Adipocyte (in vitro differentiated cells): ENCODE measurements at regions not wholly inside any gene's neighbourhood (a gene's known extent, or its start where the extent isn't known, plus 50 kb on each side); places are given as distances from the start of the nearest gene placed in this dataset.

Experiments used
- DNase-seq: peaks from one replicate; pipeline ENCODE4 v3.0.0-alpha.2; 2015; ENCODE audit warnings: low read depth
- H3K27me3 ChIP-seq: replicated peaks from 2 replicates; pipeline ENCODE4 v1.7.0; 2013; ENCODE audit warnings: mild to moderate bottlenecking, low read length, moderate library complexity; ENCODE audit not compliant: control insufficient read depth, insufficient read depth
- H3K36me3 ChIP-seq: 2 replicates; pipeline ENCODE4 v1.7.0; 2013; ENCODE audit warnings: low read length, mild to moderate bottlenecking, moderate library complexity; ENCODE audit not compliant: control insufficient read depth, insufficient read depth, severe bottlenecking
- H3K4me1 ChIP-seq: 2 replicates; pipeline ENCODE4 v1.7.0; 2013; ENCODE audit warnings: mild to moderate bottlenecking, low read length, moderate library complexity; ENCODE audit not compliant: control insufficient read depth, insufficient read depth
- H3K4me3 ChIP-seq: 2 replicates; pipeline ENCODE4 v1.7.0; 2013; ENCODE audit warnings: mild to moderate bottlenecking, low read length, moderate library complexity
- H3K9ac ChIP-seq: 2 replicates; pipeline ENCODE4 v1.7.0; 2013; ENCODE audit warnings: mild to moderate bottlenecking, low read length, moderate library complexity
- H3K9me3 ChIP-seq: 2 replicates; pipeline ENCODE4 v1.7.0; 2013; ENCODE audit warnings: mild to moderate bottlenecking, low read length, moderate library complexity; ENCODE audit not compliant: control insufficient read depth

DNA sequence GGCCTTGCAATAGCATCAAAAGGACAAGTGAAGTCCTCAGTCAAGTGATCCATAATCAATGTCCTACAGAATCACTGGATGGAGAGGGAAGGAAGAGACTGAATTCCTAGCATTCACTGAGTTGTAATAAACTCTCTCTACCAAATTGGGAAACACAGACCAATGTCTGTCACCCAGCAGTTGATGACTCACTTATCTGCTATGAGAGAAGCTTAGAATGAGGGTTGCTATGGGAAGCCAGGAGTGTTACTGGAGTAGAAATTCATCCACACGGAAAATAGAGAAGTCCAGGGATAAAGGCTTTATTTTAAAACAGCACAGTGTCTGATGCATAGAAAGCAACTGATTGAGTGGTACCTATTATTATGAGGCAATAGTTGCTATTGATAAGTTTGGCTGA lies 407.4 kb downstream of the BRINP1 start:
- Histone ChIP-seq H3K4me3 (no peak overlapping the region), H3K36me3 (no peaks in the 10 kb centered on the region), H3K27me3 (no peaks in the 10 kb centered on the region), H3K9ac (no peak overlapping the region), H3K9me3 (no peaks in the 10 kb centered on the region), H3K4me1 (peaks cover 10% of the 10 kb centered on the region)
- peak; percentile 82 for DNase-seq

DNA sequence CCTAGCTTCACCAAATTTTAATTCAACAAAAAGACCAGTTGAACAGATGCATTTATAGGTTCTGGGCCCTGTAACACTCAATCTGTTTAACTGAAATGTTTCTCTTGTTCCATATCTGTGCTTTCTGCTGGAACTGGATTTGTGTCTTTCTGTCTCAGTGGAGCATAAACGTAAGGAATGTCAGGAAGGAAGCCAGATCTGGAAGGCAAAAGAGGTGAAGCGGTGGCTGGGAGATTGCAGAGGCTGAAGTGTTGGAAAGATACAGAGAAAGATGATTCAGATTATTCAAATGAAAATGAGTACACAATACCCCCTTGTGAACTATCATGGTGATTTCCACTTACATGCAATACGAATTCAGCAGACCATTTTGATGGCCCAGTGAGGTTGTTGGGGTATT lies 406.8 kb downstream of the BRINP1 start:
- no peak for DNase-seq
- Histone ChIP-seq H3K9ac (no peak overlapping the region), H3K27me3 (no peaks in the 10 kb centered on the region), H3K4me3 (no peak overlapping the region), H3K36me3 (no peaks in the 10 kb centered on the region), H3K9me3 (no peaks in the 10 kb centered on the region), H3K4me1 (peaks cover 10% of the 10 kb centered on the region)

DNA sequence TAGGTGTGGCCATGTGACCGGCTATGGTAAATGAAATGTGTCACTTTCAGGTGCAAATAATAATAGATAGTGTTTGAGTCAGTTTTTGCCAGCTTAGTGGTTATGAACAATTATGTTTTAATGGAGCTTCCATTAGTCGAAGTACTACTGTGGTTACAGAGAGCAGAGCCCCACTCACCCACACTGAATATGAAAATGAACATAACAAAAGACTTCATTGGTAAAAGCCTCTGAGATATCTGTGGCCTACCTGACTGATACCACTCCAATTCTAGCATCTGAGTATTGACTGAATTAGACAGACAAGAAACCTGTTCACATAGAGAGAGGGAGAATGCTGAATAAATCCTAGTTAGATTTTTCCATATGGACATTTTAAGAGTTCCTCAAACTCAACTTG lies 405.6 kb downstream of the BRINP1 start:
- Histone ChIP-seq H3K4me1 (peaks cover 10% of the 10 kb centered on the region), H3K4me3 (no peak overlapping the region), H3K9me3 (no peaks in the 10 kb centered on the region), H3K27me3 (no peaks in the 10 kb centered on the region), H3K36me3 (no peaks in the 10 kb centered on the region), H3K9ac (no peak overlapping the region)
- no peak for DNase-seq

GRCh38 chr9:118967901-118968300 lies 401.3 kb downstream of the BRINP1 start:
- no peak overlapping the region for H3K4me3 ChIP-seq
- H3K9me3 ChIP-seq, result no peaks in the 10 kb centered on the region
- H3K4me1 ChIP-seq, result no peaks in the 10 kb centered on the region
- no peak for DNase-seq
- no peaks in the 10 kb centered on the region for H3K36me3 ChIP-seq
- no peaks in the 10 kb centered on the region for H3K27me3 ChIP-seq
- no peak overlapping the region for H3K9ac ChIP-seq

GRCh38 chr9:118975736-118976135 lies 393.5 kb downstream of the BRINP1 start:
- no peak overlapping the region for H3K9ac ChIP-seq
- H3K36me3 ChIP-seq, result no peaks in the 10 kb centered on the region
- no peak for DNase-seq
- no peaks in the 10 kb centered on the region for H3K4me1 ChIP-seq
- no peaks in the 10 kb centered on the region for H3K27me3 ChIP-seq
- H3K9me3 ChIP-seq, result peaks cover 4% of the 10 kb centered on the region
- no peak overlapping the region for H3K4me3 ChIP-seq

DNA sequence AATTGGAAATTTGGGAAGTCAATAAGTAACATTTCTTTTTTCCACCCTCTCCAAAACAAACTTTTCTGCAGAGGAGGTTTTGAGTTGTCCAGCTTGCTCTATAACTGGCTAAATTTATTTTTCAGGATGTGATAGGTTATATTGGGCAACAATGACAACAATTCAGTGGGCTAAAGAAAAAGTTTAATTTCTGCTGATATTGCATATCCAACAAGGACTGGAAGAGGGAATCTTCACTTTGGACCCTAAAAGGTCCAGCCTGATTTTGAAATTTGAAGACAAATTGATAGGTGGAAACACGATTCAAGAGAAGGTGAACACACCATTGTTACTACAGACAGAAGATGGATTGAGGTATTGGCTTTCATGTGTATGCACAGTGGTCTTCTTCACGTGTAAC lies 393.1 kb downstream of the BRINP1 start:
- H3K27me3 ChIP-seq, result no peaks in the 10 kb centered on the region
- no peak overlapping the region for H3K9ac ChIP-seq
- H3K9me3 ChIP-seq, result peaks cover 4% of the 10 kb centered on the region
- DNase-seq, result no peak
- H3K4me3 ChIP-seq, result no peak overlapping the region
- no peaks in the 10 kb centered on the region for H3K36me3 ChIP-seq
- no peaks in the 10 kb centered on the region for H3K4me1 ChIP-seq

- DNase-seq, result no peak
- no peaks in the 10 kb centered on the region for H3K36me3 ChIP-seq
- H3K9ac ChIP-seq, result no peak overlapping the region
- no peaks in the 10 kb centered on the region for H3K4me1 ChIP-seq
- no peaks in the 10 kb centered on the region for H3K27me3 ChIP-seq
- H3K4me3 ChIP-seq, result no peak overlapping the region
- no peaks in the 10 kb centered on the region for H3K9me3 ChIP-seq
Measured at GRCh38 chr9:118984607-118985006, 384.6 kb downstream of the BRINP1 start.

GRCh38 chr9:118985851-118986250 lies 383.4 kb downstream of the BRINP1 start:
- no peak overlapping the region for H3K9ac ChIP-seq
- H3K4me3 ChIP-seq, result no peak overlapping the region
- peak; percentile 34 for DNase-seq
- H3K36me3 ChIP-seq, result no peaks in the 10 kb centered on the region
- H3K9me3 ChIP-seq, result no peaks in the 10 kb centered on the region
- H3K4me1 ChIP-seq, result peaks cover 8% of the 10 kb centered on the region
- H3K27me3 ChIP-seq, result no peaks in the 10 kb centered on the region

- no peak overlapping the region for H3K4me3 ChIP-seq
Measured at GRCh38 chr9:118987167-118987566, 382.1 kb downstream of the BRINP1 start.

GRCh38 chr9:118990949-118991348 lies 378.3 kb downstream of the BRINP1 start:
- H3K9ac ChIP-seq, result no peak overlapping the region
- H3K9me3 ChIP-seq, result no peaks in the 10 kb centered on the region
- peak; percentile 15 for DNase-seq
- no peaks in the 10 kb centered on the region for H3K27me3 ChIP-seq
- H3K4me3 ChIP-seq, result no peak overlapping the region
- no peaks in the 10 kb centered on the region for H3K36me3 ChIP-seq
- peaks cover 27% of the 10 kb centered on the region for H3K4me1 ChIP-seq

More at GRCh38 chr9:118987167-118987566, 382.1 kb downstream of the BRINP1 start:
- Histone ChIP-seq H3K4me1 (peaks cover 20% of the 10 kb centered on the region), H3K9ac (no peak overlapping the region), H3K9me3 (no peaks in the 10 kb centered on the region), H3K36me3 (no peaks in the 10 kb centered on the region), H3K27me3 (no peaks in the 10 kb centered on the region)
- no peak for DNase-seq

DNA sequence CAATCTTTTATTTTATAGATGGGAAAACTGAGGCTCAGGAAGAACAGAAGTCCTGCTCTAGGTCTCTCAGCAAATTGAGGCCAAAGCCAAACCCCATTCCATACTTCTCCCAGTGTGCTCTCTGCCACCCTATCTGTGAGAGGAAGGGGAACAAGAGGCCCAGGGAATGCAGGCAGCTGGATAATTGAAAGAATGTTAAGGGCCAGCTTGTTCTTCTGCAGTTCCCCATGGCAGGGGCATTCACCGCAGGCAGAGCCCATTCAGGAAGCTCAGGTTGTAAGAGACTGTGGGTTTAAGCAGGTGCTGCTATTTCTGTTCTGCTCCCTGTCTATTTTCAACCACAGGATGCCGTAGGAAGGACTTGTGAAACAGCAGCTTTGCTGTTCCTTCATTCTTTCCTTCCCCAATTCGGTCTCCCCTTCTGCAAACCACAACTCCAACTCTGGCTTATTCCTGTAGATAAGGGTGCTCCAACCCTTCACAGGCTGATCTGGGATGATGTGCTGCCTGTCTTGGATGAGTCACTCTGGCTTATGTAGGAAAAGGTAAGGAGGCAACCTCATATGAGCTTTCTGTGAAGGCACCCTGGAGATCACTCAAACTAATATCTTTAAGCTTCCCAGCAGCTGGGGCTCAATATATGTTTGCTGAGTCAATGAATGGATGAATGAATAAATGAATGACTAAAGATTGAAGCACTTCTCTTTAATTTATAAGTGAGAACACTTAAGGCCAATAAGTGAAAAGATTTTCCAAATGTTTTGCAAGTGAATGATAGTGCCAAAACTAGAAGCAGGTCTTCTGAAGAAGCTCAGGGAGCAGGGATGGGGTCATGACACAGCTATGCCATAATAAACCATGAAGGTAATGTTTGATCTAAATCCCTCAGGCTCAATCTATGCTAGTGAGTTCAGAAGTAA lies 377.6 kb downstream of the BRINP1 start:
- DNase-seq, result no peak
- no peak overlapping the region for H3K9ac ChIP-seq
- H3K9me3 ChIP-seq, result no peaks in the 10 kb centered on the region
- no peaks in the 10 kb centered on the region for H3K27me3 ChIP-seq
- no peaks in the 10 kb centered on the region for H3K36me3 ChIP-seq
- H3K4me3 ChIP-seq, result no peak overlapping the region
- peaks cover 27% of the 10 kb centered on the region for H3K4me1 ChIP-seq
